Stimulated activated CD4-positive, alpha-beta T cell treated with anti-CD3 and anti-CD28 coated beads, Interleukin-15, amount 100 ng/mL, for 24 hours (primary cell): ENCODE measurements at regions not wholly inside any gene's neighbourhood (a gene's known extent, or its start where the extent isn't known, plus 50 kb on each side); places are given as distances from the start of the nearest gene placed in this dataset.

Experiments
- DNase-seq: peaks from one replicate; pipeline ENCODE4 v3.0.0-alpha.2; 2020

DNA sequence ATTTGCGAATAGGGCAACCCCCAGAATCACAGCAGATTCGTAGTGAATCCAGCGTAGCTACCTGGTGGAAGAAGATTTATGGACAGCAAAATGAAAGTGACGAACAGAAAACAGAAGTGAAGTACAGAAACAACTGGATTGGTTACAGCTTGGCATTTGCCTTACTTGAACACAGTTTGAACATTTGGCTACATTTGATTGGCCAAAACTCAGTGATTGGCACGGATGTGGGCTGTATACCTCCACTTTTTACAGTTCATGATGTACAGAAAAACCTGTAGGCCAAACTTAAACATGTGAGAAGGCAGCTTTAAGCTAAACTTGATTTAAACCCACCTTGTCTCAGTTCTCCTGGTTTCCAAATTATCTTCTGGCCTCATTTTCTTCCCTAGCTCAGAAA is 49.9 kb upstream of the AMN1 start:
- DNase-seq: no peak
